T-cell (primary cell): ENCODE measurements at regions not wholly inside any gene's neighbourhood (a gene's known extent, or its start where the extent isn't known, plus 50 kb on each side); places are given as distances from the start of the nearest gene placed in this dataset.
"Not testable (repeated sequence)": the region's sequence is repeated elsewhere in the genome, so short reads cannot be mapped to it uniquely, and the experiment has no call there.

ENCODE experiments used
- ATAC-seq, 4 experiments: fragments of 200-7000 bp in 3 of 4; fragments of 150-1000 bp in 1 of 4; cut with Tn5 transposase; replicated peaks in 1 of 4; 1 replicate in 3 of 4; 2 replicates in 1 of 4; pipeline ENCODE4 v1.10.0; 2021; ENCODE audit warnings: moderate library complexity in 3 of 4, mild to moderate bottlenecking in 2 of 4, moderate number of reproducible peaks in 1 of 4
- CTCF ChIA-PET, 2 donors: fragments of 300-600 bp; sonication (Branson Sonifier 250); formaldehyde crosslinking; loops; one replicate each; lab custom pipeline; 2022; ENCODE audit warnings: antibody characterized with exemption in 2 of 2; lab: Charles Lee
- POLR2A ChIA-PET, 2 donors: fragments of 300-600 bp; sonication (Branson Sonifier 250); formaldehyde crosslinking; loops; one replicate each; lab custom pipeline; 2022; ENCODE audit warnings: antibody characterized with exemption in 2 of 2; lab: Charles Lee
- DNase-seq, 35 experiments: peaks; one replicate each; pipeline versions ENCODE4 v3.0.0 to v3.0.0-alpha.2; 2013 to 2023
- H3K27ac ChIP-seq: one replicate; pipeline ENCODE4 v1.5.1; 2013; ENCODE audit warnings: low read length
- H3K27me3 ChIP-seq, 2 experiments: replicated peaks in 1 of 2; 1 replicate in 1 of 2; 2 replicates in 1 of 2; pipeline versions ENCODE4 v1.6.1 to v1.7.0; 2013; ENCODE audit warnings: low read length in 1 of 2, mixed read lengths in 1 of 2; ENCODE audit not compliant: control insufficient read depth in 2 of 2, insufficient read depth in 2 of 2; ENCODE audit errors: extremely low read depth in 1 of 2
- H3K36me3 ChIP-seq, 2 donors: 1 replicate in 1 of 2; 2 replicates in 1 of 2; pipeline versions ENCODE4 v1.6.1 to v1.7.0; 2013; ENCODE audit warnings: low read length in 1 of 2; ENCODE audit not compliant: control insufficient read depth in 2 of 2, insufficient read depth in 1 of 2; ENCODE audit errors: extremely low read depth in 1 of 2
- H3K4me1 ChIP-seq, 2 experiments: 1 replicate in 1 of 2; 2 replicates in 1 of 2; pipeline versions ENCODE4 v1.6.1 to v1.7.0; 2013; ENCODE audit warnings: low read length in 2 of 2, mixed read lengths in 1 of 2; ENCODE audit not compliant: insufficient read depth in 2 of 2, control insufficient read depth in 1 of 2; ENCODE audit errors: extremely low read depth in 1 of 2
- H3K4me3 ChIP-seq, 2 donors: 1 replicate in 1 of 2; 2 replicates in 1 of 2; pipeline versions ENCODE4 v1.5.1 to v1.7.0; 2013; ENCODE audit warnings: mild to moderate bottlenecking in 2 of 2, low read length in 1 of 2, moderate library complexity in 1 of 2; ENCODE audit not compliant: control insufficient read depth in 1 of 2; ENCODE audit errors: extremely low read depth in 1 of 2
- H3K9me3 ChIP-seq: 2 replicates; pipeline ENCODE4 v1.7.0; 2013
- H3K27ac Mint-ChIP-seq, 2 donors: one replicate each; pipeline ENCODE4 v1.8.0; 2020 to 2021; ENCODE audit warnings: mild to moderate bottlenecking in 2 of 2, mixed read lengths in 2 of 2
- H3K27me3 Mint-ChIP-seq, 2 donors: one replicate each; pipeline ENCODE4 v1.8.0; 2021 to 2022; ENCODE audit warnings: mixed read lengths in 2 of 2
- H3K36me3 Mint-ChIP-seq: one replicate; pipeline ENCODE4 v1.8.0; 2021; ENCODE audit warnings: mixed read lengths
- H3K4me1 Mint-ChIP-seq, 3 donors: one replicate each; pipeline ENCODE4 v1.8.0; 2020 to 2022; ENCODE audit warnings: mixed read lengths in 3 of 3, mild to moderate bottlenecking in 1 of 3
- H3K4me3 Mint-ChIP-seq, 3 donors: one replicate each; pipeline ENCODE4 v1.8.0; 2020 to 2022; ENCODE audit warnings: mild to moderate bottlenecking in 3 of 3, mixed read lengths in 3 of 3, moderate library complexity in 3 of 3
- H3K9me3 Mint-ChIP-seq, 3 donors: one replicate each; pipeline ENCODE4 v1.8.0; 2020 to 2022; ENCODE audit warnings: mixed read lengths in 3 of 3
- WGBS: methylation state at CpG from one replicate; pipeline ENCODE4 v1.1.5; 2013; ENCODE audit warnings: missing lambda C conversion rate; ENCODE audit not compliant: insufficient coverage; 5-methylcytosine and 5-hydroxymethylcytosine counted together

DNA sequence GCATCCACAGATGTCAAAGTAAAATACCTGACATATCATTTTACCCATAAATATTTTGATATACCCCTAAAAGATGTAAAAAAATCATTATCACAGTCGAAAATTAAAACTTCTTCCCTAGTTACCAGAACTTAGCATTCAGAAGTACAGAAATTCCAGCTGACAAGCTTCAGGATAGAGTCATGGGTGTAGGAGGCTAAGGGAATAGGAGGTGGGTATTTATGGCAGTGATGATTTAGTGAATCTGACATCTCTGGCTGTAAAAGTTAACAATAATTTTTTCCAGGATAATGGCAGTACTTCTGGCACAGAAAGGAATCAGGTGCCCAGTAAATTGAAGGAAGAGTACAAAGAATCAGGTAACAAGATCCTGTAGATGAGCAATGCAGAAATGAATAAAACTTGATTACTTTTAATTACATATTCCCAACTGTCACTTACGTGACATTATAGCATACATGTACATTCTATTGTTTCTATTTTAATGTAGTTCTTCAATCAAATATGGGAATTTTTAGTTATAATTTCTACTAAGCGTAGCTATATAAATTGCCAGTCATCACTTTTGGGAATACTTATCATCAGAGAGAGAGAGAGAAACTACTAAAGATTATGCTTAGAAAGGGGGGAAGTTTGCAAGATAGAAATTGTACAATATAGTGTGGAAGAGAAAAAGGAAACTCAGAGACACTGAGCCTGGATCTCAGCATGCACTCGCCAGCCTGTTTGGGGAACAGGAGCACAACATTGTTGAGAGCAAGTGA is 143.4 kb downstream of the TMEM144 start:
- no peak overlapping the region for H3K4me3 Mint-ChIP-seq
- Histone ChIP-seq H3K4me3 (no peak overlapping the region), H3K27me3 (no peaks in the 10 kb centered on the region), H3K4me1 (no peaks in the 10 kb centered on the region), H3K27ac (no peak overlapping the region), H3K36me3 (no peaks in the 10 kb centered on the region), H3K9me3 (no peaks in the 10 kb centered on the region)
- WGBS = 100% methylated on average over 1 of the region's 4 CpGs
- no peaks in the 10 kb centered on the region for H3K4me1 Mint-ChIP-seq
- peaks cover 4 to 8% (median 4%) of the 10 kb centered on the region in 3 donors for H3K9me3 Mint-ChIP-seq
- no peak overlapping the region for H3K27ac Mint-ChIP-seq
- DNase-seq (no peak), ATAC-seq (no peak)
- H3K27me3 Mint-ChIP-seq = peaks cover 4 to 6% of the 10 kb centered on the region in 2 donors
- H3K36me3 Mint-ChIP-seq = no peaks in the 10 kb centered on the region
- POLR2A ChIA-PET = no interaction called here
- CTCF ChIA-PET = no interaction called here

DNA sequence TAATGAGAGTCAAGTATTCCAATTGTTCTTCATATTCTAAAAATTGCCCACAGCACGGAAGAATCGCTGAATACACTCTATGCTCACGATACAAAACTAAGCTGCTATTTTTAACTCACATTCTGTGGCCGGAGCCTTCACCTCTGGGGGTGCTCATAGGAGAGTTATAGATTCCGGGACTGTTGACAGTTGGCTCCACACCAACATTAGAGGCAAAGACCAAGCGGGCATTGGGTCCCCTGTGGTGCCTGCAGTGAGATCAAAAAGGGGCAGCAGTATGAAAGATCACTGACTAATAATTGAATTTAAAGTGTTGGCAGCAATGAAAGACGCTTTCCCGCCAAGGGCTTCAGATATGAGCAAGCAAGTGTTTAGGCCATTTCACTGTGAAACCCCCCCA is 146.0 kb downstream of the TMEM144 start:
- no peak for ATAC-seq
- Histone ChIP-seq H3K4me1 (no peaks in the 10 kb centered on the region), H3K9me3 (no peaks in the 10 kb centered on the region), H3K36me3 (no peaks in the 10 kb centered on the region), H3K4me3 (no peak overlapping the region), H3K27me3 (no peaks in the 10 kb centered on the region), H3K27ac (no peak overlapping the region)
- H3K9me3 Mint-ChIP-seq = peaks cover 6 to 15% (median 11%) of the 10 kb centered on the region in 3 donors
- DNase-seq = no peak
- H3K4me3 Mint-ChIP-seq = no peak overlapping the region
- peaks cover 0 to 4% of the 10 kb centered on the region in 2 donors for H3K27me3 Mint-ChIP-seq
- H3K27ac Mint-ChIP-seq = no peak overlapping the region
- no peaks in the 10 kb centered on the region for H3K36me3 Mint-ChIP-seq
- H3K4me1 Mint-ChIP-seq = no peaks in the 10 kb centered on the region
- POLR2A ChIA-PET = no interaction called here
- CTCF ChIA-PET = no interaction called here
- WGBS = no CpG with 5 or more reads among the region's 8 CpGs

DNA sequence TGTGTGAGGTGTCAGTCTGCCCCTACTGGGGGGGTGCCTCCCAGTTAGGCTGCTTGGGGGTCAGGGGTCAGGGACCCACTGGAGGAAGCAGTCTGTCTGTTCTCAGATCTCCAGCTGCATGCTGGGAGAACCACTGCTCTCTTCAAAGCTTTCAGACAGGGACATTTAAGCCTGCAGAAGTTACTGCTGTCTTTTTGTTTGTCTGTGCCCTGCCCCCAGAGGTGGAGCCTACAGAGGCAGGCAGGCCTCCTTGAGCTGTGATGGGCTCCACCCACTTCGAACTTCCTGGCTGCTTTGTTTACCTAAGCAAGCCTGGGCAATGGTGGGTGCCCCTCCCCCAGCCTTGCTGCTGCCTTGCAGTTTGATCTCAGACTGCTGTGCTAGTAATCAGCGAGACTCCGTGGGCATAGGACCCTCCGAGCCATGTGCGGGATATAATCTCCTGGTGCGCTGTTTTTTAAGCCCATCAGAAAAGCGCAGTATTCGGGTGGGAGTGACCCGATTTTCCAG is 153.7 kb upstream of the RXFP1 start:
- H3K4me3 Mint-ChIP-seq, H3K27me3 Mint-ChIP-seq, CTCF ChIA-PET, H3K27ac ChIP-seq, H3K9me3 ChIP-seq, H3K4me1 Mint-ChIP-seq, H3K27me3 ChIP-seq, DNase-seq, H3K36me3 Mint-ChIP-seq, POLR2A ChIA-PET, H3K4me3 ChIP-seq, H3K27ac Mint-ChIP-seq, H3K36me3 ChIP-seq, H3K4me1 ChIP-seq, ATAC-seq: not testable (repeated sequence)
- H3K9me3 Mint-ChIP-seq = peaks cover 11 to 27% (median 12%) of the 10 kb centered on the region in 3 donors
- WGBS = 87% methylated on average over 7 of the region's 9 CpGs

DNA sequence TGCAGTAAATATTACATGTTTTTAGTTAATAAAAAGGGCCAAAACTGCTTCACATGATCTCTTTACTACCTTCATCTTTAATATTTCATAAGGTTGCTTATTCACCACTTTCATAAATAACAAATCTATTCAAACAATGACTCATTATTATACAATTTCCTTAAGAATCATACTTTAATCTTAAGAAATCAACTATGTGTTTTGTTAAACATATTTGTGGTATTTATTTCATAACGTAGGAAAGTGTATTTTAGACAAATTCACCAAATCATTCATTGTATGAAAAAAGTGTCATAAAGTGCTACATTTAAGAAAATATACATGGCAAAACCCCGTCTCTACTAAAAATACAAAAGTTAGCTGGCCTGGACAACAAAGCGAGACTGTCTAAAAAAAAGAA is 150.5 kb upstream of the RXFP1 start:
- H3K27ac Mint-ChIP-seq = no peak overlapping the region
- POLR2A ChIA-PET = no interaction called here

DNA sequence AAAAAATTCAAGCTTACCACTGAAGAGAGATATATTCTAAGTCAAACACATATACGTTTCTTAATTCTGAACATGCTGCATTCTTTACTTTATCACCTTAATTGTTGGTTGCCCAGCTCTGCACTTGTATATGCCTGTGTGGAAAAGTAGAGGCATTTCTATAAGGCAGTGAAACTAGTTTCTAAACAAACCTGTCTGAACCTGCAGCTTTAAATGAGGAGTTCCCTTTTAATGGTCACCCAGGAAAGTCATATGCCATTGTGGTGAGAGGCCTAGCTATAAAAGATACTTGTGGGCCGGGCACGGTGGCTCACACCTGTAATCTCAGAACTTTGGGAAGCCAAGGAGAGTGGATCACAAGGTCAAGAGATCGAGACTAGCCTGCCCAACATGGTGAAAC is 147.4 kb upstream of the RXFP1 start:
- no peaks in the 10 kb centered on the region for H3K27me3 Mint-ChIP-seq
- H3K9me3 Mint-ChIP-seq = peaks cover 0 to 4% (median 0%) of the 10 kb centered on the region in 3 donors
- ATAC-seq = no peak
- Histone ChIP-seq H3K36me3 (no peaks in the 10 kb centered on the region), H3K9me3 (no peaks in the 10 kb centered on the region), H3K27me3 (no peaks in the 10 kb centered on the region), H3K4me3 (no peak overlapping the region), H3K4me1 (no peaks in the 10 kb centered on the region), H3K27ac (no peak overlapping the region)
- H3K4me3 Mint-ChIP-seq = no peak overlapping the region
- no peak for DNase-seq
- POLR2A ChIA-PET = no interaction called here
- H3K27ac Mint-ChIP-seq = no peak overlapping the region
- H3K36me3 Mint-ChIP-seq = no peaks in the 10 kb centered on the region
- no peaks in the 10 kb centered on the region for H3K4me1 Mint-ChIP-seq
- WGBS = 77% methylated on average over 3 of the region's 4 CpGs
- CTCF ChIA-PET = no interaction called here

More for the DNA sequence above, 150.5 kb upstream of the RXFP1 start:
- Histone ChIP-seq H3K4me3 (no peak overlapping the region), H3K9me3 (no peaks in the 10 kb centered on the region), H3K36me3 (no peaks in the 10 kb centered on the region), H3K27ac (no peak overlapping the region), H3K27me3 (no peaks in the 10 kb centered on the region), H3K4me1 (no peaks in the 10 kb centered on the region)
- DNase-seq (no peak), ATAC-seq (no peak)
- H3K4me3 Mint-ChIP-seq = no peak overlapping the region
- no peaks in the 10 kb centered on the region for H3K4me1 Mint-ChIP-seq
- H3K9me3 Mint-ChIP-seq = peaks cover 4 to 12% (median 5%) of the 10 kb centered on the region in 3 donors
- CTCF ChIA-PET = no interaction called here
- no peaks in the 10 kb centered on the region for H3K27me3 Mint-ChIP-seq
- H3K36me3 Mint-ChIP-seq = no peaks in the 10 kb centered on the region
- no CpG with 5 or more reads among the region's 3 CpGs for WGBS

DNA sequence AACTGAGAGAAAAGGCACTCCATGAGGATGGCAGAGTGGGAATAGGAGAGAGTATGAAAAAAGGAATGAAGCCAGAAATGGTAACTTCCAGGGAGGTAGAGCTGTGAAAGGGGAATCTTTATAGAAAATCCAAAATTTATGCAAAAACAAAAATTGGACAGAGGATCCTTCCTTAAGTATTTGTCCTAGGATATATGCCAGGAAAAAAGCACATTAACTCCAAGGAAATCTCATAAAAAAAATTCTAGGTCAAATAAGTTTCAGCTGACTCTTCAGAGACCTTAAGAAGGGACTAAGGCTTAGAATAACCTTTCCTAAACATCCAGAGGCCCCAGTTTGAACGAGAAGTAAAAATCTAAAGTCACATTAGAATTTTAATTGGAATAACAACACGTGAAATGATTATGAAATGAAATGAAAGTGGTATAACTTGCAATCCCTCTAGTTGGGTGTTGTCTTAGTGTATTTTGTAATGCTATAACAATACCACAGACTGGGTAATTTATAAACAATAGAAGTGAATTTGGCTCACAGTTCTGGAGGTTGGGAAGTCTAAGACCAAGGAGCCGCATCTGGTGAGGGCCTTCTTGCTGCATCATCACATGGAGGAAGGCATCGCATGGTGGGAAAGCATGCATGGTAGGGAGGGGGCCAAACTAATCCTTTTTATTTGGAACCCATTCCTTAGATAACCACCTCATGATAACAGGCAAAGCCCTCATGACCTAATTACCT is 145.4 kb upstream of the RXFP1 start:
- H3K36me3 ChIP-seq = no peaks in the 10 kb centered on the region
- no peaks in the 10 kb centered on the region for H3K27me3 ChIP-seq
- H3K4me3 Mint-ChIP-seq = no peak overlapping the region
- WGBS = no CpG with 5 or more reads among the region's 4 CpGs
- no peak for DNase-seq
- no peaks in the 10 kb centered on the region for H3K4me1 ChIP-seq
- H3K9me3 ChIP-seq = no peaks in the 10 kb centered on the region
- ATAC-seq = no peak
- H3K4me3 ChIP-seq = no peak overlapping the region
- H3K4me1 Mint-ChIP-seq = no peaks in the 10 kb centered on the region
- H3K27ac Mint-ChIP-seq = no peak overlapping the region
- no peak overlapping the region for H3K27ac ChIP-seq
- no peaks in the 10 kb centered on the region for H3K36me3 Mint-ChIP-seq
- no peaks in the 10 kb centered on the region for H3K9me3 Mint-ChIP-seq
- ChIA-PET CTCF (no interaction called here), POLR2A (no interaction called here)
- H3K27me3 Mint-ChIP-seq = no peaks in the 10 kb centered on the region
